ENCODE measurements at regions not wholly inside any gene's neighbourhood (a gene's known extent, or its start where the extent isn't known, plus 50 kb on each side); places are given as distances from the start of the nearest gene placed in this dataset.

- no peak overlapping the region for H3K4me3 ChIP-seq (ENCODE audit: low read depth, low read length)
- DNase-seq (ENCODE audit: low read depth) = no peak
- TF ChIP-seq CTCF (IDR thresholded peaks at IDR 0.05; ENCODE audit: low read depth, low read length) = no peak
- TF ChIP-seq MYC (IDR thresholded peaks at IDR 0.05; ENCODE audit: low read depth, low read length) = no peak
- no peak for TF ChIP-seq MAX (IDR thresholded peaks at IDR 0.05; ENCODE audit: low read depth, low read length)
- no peak for TF ChIP-seq POLR2A (IDR thresholded peaks at IDR 0.05; ENCODE audit: extremely low read depth, insufficient read length)
Measured at GRCh38 chr1:53408755-53409129, 50.5 kb upstream of the DMRTB1 start.

GRCh38 chr1:53409233-53409632 is 50.0 kb upstream of the DMRTB1 start:
- no peak for DNase-seq (ENCODE audit: low read depth)
- H3K4me3 ChIP-seq (ENCODE audit: low read depth, low read length) = no peak overlapping the region
- TF ChIP-seq MYC (IDR thresholded peaks at IDR 0.05; ENCODE audit: low read depth, low read length) (no peak), POLR2A (IDR thresholded peaks at IDR 0.05; ENCODE audit: extremely low read depth, insufficient read length) (no peak)

Data from NB4 (cell line).